ENCODE measurements at regions not wholly inside any gene's neighbourhood (a gene's known extent, or its start where the extent isn't known, plus 50 kb on each side); places are given as distances from the start of the nearest gene placed in this dataset.

DNA sequence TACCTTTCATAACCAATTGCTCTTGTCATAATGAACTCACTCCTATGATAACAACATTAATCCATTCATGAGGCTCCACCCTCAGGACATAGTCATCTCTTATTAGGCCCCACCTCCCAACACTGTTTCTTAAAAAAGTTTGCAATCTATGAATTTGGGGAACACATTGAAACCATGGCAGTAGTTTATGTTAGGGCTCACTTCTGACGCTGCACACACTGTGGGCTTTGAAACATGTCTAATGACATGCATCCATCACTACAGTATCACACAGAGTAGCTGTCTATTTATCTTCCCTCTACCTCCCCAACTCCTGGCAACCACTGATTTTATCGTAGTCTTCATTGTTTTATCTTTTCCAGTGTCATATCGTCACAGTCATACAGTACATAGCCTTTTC is 299.8 kb downstream of the GLRX3 start:
- no peak for DNase-seq

DNA sequence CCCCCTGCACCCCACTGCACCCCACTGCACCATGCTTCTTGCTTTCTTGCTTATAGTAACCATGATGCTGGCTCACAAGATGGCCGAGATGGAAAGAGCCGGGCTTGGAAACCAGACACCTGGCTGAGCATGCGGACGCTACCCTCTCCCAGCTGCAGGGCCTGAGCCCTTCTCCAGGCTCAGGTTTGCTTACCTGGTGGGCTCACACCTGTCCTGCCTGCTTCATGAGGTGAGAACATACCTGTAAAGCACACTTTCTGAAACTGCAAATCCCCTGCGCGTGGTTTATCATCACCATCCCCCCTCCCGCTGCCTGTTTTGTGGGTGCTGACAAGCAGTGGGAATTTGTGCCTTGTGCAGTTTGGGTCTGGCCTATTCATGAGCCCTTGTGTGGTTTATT is 302.7 kb downstream of the GLRX3 start:
- no peak for DNase-seq

DNA sequence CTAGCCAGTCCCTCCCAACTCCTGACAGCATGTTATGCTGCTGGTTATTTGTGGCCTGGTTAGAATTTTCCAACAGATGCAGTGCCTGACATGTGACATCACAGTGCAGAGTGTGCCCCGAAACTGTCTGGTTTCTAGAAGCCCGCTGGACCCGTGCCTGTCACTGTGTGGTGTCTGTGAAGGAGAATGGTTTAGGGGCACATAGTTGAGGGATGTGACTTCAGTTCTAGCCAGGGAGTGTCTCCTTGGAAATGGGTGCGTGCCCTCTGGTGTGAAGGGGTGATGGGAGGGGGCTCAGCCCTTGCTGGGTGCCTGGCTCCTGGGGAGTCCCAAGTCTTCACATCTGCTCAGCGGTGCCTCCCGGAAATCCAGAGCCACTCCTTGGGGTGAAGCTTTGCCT is 303.6 kb downstream of the GLRX3 start:
- no peak for DNase-seq

DNA sequence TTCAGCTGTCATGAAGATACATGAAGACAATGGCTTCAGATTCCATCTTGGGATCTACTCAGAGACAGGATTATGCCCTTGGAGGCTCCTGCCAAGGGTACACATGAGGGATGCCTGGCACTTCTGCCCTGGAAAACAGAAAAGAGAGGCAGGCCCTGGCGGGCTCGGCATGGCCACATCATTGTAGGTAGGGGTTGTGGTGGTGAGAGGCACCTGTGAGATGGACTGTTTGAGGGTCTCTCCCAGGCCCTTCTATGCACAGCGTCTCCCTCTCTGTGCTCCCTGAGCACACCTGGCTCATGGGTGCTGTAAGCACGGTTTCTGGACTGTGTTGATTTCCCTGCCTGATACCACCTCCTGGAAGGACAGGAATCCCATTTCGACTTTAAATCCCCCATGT is 304.3 kb downstream of the GLRX3 start:
- DNase-seq = no peak

DNA sequence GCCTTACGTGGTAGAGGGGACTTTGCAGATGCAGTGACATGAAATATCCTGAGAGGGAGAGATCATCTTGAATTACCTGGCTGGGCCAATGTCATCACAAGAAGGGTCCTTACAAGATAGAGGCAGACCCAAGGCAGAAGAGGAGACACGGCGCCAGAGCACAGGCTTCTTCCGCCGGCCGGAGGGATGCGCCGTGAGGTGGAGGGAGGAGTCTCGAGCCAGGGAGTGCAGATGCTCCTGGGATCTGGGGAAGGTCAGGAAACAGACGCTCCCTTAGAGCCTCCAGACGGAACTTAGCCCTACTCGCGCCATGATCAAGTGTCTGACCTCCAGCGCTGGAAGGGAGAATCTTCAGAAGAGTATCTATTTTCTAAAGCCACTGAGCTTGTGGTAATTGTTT is 304.8 kb downstream of the GLRX3 start:
- no peak for DNase-seq

DNA sequence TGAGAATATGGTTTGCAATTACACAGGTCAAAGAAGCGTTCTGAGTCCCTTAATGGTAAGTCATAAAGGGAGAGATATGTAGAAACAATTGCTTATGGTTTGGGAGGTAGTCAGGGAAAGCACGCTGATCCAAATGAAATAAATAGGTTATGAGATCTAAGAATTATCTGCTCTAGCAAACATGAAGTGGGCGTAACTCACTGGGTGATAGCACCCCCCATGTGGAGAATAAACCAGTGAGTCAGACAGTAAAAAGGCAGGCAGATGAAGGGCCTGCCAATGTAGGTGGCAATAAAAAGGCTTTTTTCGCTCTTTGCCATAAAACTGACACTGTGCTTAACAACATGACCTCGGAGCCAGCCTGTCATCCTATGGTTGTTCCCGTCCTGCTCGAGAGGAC is 306.9 kb downstream of the GLRX3 start:
- DNase-seq = no peak

DNA sequence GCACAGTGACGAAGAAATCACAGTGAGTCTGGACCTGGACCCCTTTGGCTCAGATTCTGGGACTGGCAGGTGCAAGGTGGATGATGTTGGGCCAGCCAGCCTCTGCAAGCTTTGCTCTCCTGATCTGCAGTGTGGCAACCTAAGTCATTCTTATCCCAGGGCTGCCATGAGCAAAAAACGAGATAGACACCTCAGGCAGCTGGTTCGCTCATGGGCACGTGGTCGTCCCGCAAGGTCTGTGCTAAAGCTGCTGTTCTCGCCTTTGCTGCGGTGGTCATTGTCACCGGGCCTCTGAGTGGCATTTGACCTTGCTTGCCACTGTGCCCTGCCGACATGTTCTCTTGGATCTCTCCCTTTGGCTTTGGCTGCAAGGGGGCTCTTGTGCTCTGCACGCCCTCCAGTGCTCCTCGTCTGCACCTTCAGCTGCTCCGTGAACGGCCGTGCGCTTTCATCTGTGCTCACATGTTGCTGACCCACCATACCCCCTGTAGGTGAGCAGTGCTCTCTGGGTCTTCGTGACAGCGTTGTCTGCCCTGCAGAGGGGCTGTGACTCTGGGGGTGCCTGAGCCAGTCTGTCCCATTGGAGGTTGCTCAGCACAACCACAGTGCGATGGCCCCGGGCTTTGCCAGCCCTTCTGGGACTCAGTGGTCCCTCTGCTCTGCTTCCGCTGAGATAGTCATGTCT is 317.0 kb downstream of the GLRX3 start:
- no peak for DNase-seq

DNA sequence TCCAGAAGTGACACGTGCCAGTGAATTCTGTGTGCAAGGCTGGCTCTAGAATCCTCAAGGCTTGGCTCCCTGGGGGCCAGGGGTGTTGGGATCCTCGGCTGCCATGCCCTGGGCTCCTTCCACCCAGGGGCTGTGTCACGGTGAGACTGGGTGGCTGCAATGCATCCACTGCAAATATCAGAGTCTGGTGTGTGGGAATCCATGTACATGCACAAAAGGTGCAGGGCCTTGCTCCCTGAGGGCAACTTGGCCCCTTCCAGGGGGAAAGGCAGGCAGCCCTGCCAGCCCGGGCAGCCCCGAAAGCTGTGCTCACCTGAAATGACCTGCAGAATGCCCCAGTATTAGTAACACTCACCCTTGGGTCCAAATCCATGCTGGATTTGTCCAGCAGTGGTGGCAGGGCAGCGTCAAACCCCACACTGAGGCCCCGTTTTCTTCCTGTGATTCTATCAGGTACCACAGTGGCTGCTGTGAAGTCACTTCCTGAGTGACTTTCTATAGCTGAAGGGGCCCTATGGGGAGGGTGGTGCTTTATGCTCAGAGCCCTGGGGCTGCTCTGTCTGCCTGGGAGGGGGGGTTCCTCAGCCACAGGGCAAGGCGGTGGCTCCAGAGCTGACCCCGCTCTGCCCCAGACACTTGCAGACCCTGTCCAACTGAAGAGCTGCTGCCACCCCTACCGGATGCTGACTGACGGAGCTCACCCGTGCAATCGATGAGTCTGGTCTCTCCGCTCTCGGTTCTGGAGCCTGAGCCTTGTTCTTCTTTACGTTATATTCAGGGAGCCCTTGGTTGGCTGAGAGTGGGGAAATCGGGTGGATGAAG is 317.7 kb downstream of the GLRX3 start:
- no peak for DNase-seq

DNA sequence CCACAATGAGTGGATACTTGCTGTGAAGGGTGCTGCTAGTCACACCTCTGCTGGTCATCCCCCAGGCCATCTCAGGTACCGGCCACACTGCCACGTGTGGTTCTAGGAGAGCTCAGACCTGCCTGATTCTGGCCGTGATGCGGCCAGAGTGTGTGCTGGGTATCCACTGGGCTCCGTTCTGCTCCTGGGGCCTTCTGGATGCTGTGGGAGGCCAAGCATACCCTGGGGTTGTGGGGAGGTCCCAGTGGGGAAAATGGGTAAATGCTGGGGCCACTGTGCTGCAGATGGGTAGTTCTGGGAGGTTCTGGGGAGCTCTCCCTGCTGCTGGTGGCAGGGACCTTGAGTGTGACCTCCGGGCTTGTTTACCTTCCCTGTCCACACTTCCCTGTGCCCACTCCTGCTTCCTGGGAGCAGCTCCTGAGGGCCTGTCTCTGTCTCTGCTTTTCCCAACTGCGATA is 318.4 kb downstream of the GLRX3 start:
- DNase-seq = no peak

DNA sequence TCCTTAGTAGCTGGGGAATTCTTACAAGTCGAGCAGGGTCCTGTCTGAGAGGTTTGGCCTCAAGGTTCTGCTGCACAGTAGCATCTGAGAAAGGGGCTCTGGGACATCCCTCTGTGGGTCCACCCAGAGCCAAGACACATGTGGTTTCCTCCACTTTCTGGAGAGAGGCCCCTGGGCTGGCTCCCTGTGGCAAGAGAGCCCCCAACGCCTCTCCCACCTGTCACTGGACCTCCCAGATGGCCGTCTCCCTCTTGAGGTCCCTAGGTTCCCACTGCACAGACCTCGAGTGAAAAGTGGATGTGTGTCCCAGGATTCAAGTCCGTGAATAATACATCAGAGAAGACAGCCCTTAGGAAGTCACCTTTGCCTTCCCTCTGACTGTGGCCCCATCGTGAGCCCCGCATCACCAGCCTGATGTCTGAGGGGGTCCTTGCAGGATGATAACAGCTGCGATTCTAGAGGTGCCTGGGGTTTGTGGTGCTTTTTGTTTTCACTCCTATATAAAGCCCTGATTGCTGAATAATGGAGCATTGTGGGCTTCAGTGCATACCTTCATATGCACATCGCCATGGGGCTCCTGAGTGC is 319.0 kb downstream of the GLRX3 start:
- DNase-seq = no peak

DNA sequence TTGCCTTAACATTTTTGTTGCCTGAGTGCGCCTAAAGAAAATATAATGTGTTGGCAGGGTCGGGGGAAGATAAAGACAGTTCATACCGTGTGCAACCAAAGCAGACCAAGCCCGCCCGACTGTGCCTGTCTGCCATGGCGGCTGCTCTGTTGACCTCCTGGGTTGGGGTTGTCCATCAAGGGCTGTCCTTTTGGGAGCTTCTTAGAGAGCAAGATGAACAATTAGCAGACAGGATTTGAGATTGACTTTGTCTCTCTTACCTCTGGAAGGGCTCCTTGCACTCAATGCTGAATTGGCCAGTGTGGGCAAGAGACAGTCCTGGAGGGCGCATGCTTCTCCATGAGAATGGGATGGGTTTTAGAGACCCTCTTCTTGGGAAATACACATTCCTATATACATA is 319.6 kb downstream of the GLRX3 start:
- no peak for DNase-seq

DNA sequence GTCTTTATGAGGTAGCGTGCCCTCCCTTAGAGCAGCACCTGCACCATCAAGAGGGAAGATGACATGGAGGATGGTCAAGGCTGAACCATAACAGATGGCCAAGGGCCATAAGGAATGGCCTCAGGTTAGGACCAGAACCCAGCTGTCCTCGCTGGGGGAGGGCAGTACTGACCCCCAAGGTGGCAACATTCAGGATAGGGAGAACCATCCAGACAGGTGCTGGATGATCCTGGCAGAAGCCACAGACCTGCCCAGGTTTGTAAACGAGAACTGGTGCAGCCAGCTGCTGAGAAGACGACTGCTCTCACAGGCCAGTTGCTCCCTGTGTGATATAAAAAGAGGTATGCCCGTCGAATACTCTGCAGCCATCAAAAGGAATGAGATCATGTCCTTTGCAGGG is 320.4 kb downstream of the GLRX3 start:
- DNase-seq = no peak

DNA sequence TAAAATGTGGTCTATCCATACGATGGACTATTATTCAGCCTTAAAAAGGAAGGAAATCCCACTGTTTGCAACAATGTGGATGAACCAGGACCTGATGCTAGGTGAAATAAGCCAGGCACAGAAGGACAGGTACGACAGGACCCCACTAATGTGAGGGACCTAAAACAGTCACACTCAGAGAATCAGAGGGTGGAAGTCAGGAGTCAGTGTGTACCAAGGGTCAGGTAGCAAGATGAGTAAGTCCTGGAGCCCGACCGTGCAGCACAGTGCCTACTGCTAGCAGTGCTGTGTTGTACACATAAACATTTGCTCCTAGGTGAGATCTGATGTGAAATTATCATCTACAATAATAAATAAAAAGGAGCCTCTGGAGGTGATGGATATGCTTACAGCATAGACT is 322.3 kb downstream of the GLRX3 start:
- DNase-seq = no peak

DNA sequence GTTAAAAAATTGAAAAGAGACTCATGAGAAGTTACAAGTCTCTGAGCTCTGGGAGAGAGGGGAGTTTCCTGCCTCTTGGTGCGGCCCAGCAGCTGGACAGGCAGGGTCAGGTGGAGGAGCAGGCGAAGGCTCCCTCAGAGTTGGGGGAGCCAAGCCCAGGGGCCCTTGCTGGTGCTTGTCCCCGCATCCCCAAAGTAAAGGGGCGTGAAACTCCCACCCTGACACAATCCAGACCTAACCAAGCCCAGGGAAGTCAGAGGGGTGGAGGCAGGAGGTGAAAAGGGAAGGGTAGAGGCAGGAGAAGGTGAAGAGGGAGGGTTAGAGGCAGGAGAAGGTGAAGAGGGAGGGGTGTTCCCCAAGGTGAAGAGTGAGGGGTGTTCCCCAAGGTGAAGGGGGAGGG is 322.8 kb downstream of the GLRX3 start:
- no peak for DNase-seq

DNA sequence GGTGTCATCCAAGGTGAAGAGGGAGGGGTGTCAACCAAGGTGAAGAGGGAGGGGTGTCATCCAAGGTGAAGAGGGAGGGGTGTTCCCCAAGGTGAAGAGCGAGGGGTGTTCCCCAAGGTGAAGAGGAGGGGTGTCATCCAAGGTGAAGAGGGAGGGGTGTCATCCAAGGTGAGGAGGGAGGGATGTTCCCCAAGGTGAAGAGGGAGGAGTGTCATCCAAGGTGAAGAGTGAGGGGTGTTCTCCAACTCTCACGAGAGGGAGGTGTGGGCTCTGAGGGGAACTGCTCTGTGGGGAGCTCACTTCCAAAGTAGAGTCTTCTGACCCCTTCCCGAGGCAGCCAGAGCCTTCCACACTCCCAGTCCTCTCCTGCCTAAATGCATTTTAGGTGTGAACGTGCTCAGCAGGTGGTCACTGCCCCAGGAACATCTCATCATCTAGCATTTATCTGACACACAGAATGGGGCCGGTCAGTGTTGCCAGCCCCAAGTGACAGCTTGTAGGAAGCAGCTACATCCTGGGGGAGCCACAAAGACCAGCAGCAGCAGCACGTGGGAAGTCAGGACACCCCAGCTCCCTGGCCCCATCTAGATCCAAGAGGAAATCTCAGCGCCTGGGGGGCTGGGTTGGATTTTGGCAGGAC is 323.8 kb downstream of the GLRX3 start:
- no peak for DNase-seq

DNA sequence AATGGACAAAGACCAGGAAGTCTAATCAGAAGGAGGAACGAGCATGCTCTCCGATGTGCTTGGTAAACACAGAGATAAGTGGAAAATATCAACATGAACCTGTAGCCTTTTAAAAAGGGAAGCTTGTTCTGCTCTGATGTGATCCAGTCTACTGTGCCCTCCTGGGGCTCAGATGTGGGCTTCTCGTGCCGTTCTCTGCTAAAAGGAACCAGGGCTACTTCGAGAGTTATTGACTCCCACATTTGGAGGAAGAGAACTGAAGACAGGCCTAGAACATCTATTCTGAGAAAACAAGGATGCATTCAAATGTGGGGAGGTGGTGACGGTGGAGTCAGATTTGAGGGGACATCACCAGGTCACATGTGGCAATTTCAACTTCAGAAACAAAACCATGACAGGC is 325.4 kb downstream of the GLRX3 start:
- DNase-seq = no peak

DNA sequence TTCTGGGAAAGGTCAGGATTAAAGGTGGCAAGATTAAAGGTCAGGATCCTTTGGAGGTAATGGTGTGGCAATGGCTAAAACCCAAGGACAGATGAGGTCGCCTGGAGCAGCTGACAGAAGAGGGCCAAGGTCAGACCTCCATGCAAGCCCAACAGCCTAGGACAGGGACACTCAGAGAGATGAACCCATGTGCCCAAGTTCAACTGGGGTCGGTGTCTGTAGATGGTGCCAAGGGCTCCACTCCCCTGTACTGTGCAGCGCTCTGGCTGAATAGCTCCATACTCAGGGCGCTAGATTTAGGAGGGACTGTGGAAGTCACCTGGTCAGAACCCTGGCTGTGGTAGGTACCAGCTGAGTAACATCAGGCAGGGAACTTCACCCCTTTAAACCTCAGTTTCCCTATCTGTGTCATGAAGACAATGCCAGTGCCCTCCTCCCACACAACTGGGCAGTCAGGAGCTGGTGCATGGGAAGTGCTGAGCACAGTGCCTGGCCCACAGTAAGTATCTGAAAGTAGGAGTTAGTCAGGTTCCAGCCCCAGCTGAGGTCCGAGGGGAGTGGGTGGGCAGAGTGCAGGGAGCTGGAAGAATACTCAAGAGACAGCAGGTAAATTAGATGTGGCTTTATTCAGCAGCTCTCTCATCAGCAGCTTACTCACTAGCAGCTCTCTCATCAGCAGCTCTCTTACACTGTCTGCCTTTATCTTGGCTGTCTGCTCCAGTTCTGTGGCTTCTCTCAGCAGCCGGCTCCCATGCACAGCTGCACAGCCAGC is 327.1 kb downstream of the GLRX3 start:
- no peak for DNase-seq

DNA sequence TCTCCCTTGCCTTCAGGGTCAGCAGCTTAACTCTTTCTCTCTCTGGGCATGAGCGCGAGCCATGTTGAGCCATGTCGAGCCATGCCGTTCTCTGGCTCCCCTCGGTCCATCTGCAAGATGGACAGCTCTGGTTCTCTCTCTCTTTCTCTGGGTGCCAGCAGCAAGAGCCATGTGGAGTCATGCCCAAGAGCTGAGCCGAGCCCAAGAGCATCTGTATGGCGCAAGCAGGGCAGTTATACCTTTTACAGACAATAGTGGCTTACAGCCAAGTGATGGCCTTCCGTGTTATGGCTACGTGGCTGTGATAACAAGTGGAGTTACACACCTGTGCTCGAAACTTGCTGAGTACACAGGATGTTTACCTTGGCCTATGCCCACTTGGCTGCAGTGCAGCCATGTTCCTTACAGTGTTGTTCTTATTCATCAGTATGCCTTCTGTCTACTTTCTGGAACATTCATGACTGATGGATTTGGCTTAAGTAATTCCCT is 327.7 kb downstream of the GLRX3 start:
- no peak for DNase-seq

DNA sequence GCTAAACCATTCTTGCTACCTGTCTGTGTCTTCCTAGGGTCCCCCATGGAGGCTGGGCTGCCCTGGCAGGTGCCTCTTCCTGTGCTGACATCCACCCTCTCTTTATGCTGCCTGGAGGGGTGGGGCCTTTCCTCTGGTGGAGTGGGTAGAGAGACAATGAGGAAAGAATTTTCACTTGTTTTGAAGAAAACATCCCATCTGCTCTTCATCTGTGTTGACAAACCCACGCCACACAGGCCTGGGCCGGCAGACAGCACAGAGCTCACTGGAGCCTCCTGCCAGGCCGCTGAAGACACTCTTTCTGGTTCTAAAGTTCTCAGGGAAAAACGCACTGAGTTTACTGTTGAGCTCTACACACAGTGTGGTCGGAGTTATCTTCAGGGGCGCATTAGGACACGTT is 328.2 kb downstream of the GLRX3 start:
- DNase-seq = no peak

DNA sequence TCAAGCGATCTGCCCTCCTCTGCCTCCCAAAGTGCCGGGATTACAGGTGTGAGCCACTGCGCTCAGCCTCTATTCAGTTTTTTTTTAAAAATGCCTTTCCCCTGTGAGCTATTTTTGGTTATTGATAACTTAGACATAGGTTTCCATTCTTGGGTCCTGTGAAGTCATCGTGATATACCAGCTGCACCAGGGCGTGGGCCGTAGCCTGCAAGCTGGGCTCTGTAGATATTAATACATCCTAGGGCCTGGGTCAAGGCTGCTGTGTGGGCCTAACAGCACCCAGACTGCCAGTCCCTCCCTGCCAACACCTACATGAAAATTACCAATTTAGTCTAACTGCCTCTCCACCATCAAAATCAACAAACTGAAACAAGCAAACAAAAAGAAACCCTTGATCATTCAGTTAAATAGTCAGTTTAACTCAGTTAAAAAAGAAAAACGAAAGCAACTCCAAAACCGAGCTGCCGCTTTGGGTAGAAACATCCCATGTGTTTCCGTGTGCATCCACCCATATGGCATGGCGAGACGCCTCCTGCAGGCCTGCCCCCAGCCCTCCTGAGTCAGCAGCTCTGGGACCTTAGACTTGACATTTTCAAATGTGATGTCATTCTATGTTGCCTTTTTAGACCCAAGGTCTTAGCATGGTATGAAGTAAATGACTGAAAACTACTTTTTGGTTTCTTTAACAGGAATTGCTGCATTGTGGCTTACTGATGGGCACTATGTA is 330.2 kb downstream of the GLRX3 start:
- DNase-seq = no peak

DNA sequence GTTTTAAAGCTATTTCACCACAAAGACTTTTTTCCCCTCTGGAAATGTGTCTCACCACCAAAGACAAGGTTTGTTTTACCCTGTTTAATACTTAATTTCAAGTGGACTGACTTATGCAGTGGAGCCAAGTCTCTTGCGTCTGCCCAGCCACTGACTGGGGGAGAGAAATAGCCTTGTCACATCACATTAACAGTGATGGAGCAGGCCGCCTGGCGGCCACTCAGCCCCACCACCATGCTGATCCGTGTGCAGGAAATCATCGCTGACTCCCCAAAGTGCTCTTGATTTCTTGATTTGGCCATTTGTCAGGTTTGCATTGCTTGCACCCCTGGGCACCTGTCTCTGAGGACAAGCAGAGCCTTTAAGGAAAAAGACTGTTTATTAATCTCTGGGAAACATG is 334.1 kb downstream of the GLRX3 start:
- no peak for DNase-seq

DNA sequence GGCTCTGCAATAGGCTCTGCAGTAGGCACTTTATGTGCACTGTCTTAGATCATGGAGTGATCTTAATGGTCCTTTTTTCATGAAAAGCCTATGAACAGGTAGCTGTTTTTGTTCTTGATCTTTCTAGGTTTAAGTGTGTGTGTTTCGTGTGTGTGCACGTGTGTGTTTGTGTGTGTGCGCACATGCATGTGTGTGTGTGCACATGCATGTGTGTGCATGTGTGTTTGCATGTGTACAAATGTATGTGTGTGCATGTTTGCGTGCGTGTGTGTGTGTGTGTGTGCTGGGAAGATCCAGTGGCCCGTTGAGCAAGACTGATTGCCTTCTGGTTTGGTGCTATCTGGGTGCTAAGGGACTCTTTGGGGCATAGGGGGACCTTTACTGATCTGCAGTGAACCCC is 334.8 kb downstream of the GLRX3 start:
- DNase-seq = no peak

All from NCI-H1694 treated with DMSO at 0.1 percent for 48 hours (cell line).